ENCODE measurements at regions not wholly inside any gene's neighbourhood (a gene's known extent, or its start where the extent isn't known, plus 50 kb on each side); places are given as distances from the start of the nearest gene placed in this dataset.

DNA sequence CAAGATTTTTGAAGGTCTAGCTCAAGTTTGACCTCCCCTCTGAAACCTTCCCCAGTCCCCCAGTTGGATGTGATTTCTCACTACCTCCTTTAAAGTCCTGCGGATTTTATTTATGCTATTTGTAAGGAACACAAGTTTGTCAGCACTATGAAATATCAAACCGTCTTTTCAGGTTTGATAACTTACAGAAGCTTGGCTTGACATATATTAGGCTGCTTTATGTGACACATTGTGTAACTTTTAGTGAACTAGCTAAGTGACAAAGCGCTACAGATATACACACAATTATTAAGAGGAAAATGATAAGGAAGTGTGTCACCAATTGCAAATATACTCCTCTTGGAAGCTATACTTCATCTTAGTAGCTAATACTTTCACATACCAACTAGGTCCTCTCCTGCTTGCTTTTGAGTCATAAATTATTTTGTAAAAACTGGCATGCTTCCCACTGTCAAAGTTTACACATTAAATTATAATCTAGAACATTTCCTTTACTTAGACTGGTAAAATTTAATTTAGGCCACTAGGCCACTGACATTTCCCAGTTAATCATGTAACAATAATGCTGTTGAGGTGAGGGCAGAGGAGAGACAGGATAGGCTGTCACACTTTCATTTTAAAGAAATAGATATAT lies 149.5 kb downstream of the TMTC3 start:
- Histone ChIP-seq H3K4me3 (no peak overlapping the region), H3K4me1 (no peaks in the 10 kb centered on the region), H3K27me3 (no peaks in the 10 kb centered on the region), H3K36me3 (no peaks in the 10 kb centered on the region), H3K27ac (no peak overlapping the region), H3K9me3 (no peaks in the 10 kb centered on the region)
- TF ChIP-seq, protein P1, sequence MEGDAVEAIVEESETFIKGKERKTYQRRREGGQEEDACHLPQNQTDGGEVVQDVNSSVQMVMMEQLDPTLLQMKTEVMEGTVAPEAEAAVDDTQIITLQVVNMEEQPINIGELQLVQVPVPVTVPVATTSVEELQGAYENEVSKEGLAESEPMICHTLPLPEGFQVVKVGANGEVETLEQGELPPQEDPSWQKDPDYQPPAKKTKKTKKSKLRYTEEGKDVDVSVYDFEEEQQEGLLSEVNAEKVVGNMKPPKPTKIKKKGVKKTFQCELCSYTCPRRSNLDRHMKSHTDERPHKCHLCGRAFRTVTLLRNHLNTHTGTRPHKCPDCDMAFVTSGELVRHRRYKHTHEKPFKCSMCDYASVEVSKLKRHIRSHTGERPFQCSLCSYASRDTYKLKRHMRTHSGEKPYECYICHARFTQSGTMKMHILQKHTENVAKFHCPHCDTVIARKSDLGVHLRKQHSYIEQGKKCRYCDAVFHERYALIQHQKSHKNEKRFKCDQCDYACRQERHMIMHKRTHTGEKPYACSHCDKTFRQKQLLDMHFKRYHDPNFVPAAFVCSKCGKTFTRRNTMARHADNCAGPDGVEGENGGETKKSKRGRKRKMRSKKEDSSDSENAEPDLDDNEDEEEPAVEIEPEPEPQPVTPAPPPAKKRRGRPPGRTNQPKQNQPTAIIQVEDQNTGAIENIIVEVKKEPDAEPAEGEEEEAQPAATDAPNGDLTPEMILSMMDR (IDR thresholded peaks at IDR 0.05): no peak
- no peak for DNase-seq
- intact Hi-C loops (cut with DNase I; ENCODE audit: low total_unique reads): no loop called here

- DNase-seq: no peak
- Histone ChIP-seq H3K4me1 (peaks cover 0 to 20% (median 5%) of the 10 kb centered on the region in 4 donors), H3K27ac (no peak overlapping the region), H3K27me3 (no peaks in the 10 kb centered on the region), H3K4me3 (no peak overlapping the region), H3K9me3 (no peaks in the 10 kb centered on the region), H3K36me3 (no peaks in the 10 kb centered on the region)
- TF ChIP-seq, protein P1 (IDR thresholded peaks at IDR 0.05): no peak
- intact Hi-C loops (cut with DNase I; ENCODE audit: low total_unique reads): no loop called here
Observed at GRCh38 chr12:88298014-88298682, 156.0 kb downstream of the TMTC3 start.

DNA sequence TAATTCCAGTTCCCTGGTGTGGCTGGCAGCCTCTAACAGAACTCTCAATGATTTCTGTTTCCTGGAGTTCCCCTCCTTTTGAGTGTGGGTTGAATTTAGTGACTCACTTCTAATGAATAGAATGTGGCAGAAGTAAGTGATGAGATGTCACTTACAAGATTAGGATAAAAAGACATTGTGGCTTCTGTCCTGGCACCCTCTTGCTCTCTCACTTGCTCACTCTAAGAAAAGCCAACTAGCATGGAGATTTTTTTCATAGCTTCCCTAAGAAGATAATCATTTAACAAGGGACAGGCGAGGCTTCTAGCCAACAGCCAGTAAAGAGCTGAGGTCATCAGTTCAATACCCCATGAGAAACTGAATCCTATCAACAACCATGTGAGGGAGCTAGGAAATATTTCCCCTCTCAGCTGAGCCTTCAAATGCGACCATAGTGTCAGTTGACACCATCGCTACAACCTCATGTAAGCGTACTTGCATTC lies 156.7 kb downstream of the TMTC3 start:
- TF ChIP-seq, protein P1 (IDR thresholded peaks at IDR 0.05): no peak
- H3K27ac ChIP-seq: peak overlapping the region in 1 of 2 donors; percentile 19

GRCh38 chr12:88299567-88300101 lies 157.5 kb downstream of the TMTC3 start:
- DNase-seq: no peak
- H3K4me3 ChIP-seq: no peak overlapping the region
- intact Hi-C loops (cut with DNase I; ENCODE audit: low total_unique reads): no loop called here
- peaks cover 0 to 20% (median 5%) of the 10 kb centered on the region in 4 donors for H3K4me1 ChIP-seq
- H3K27ac ChIP-seq: peak overlapping the region in 1 of 2 donors; percentile 49
- TF ChIP-seq, protein P1 (IDR thresholded peaks at IDR 0.05): no peak
- H3K9me3 ChIP-seq: no peaks in the 10 kb centered on the region
- H3K27me3 ChIP-seq: no peaks in the 10 kb centered on the region
- no peaks in the 10 kb centered on the region for H3K36me3 ChIP-seq

More for the DNA sequence above, 156.7 kb downstream of the TMTC3 start:
- no peaks in the 10 kb centered on the region for H3K27me3 ChIP-seq
- H3K36me3 ChIP-seq: no peaks in the 10 kb centered on the region
- no peak overlapping the region for H3K4me3 ChIP-seq
- no peak for DNase-seq
- intact Hi-C loops (cut with DNase I; ENCODE audit: low total_unique reads): no loop called here
- peaks cover 0 to 20% (median 5%) of the 10 kb centered on the region in 4 donors for H3K4me1 ChIP-seq
- no peaks in the 10 kb centered on the region for H3K9me3 ChIP-seq

GRCh38 chr12:88300931-88301330 lies 158.8 kb downstream of the TMTC3 start:
- DNase-seq: no peak
- Histone ChIP-seq H3K4me1 (peaks cover 0 to 20% (median 5%) of the 10 kb centered on the region in 4 donors), H3K9me3 (no peaks in the 10 kb centered on the region), H3K27me3 (no peaks in the 10 kb centered on the region), H3K4me3 (no peak overlapping the region), H3K27ac (no peak overlapping the region), H3K36me3 (no peaks in the 10 kb centered on the region)
- TF ChIP-seq, protein P1 (IDR thresholded peaks at IDR 0.05): no peak
- intact Hi-C loops (cut with DNase I; ENCODE audit: low total_unique reads): no loop called here
